ENCODE measurements at regions not wholly inside any gene's neighbourhood (a gene's known extent, or its start where the extent isn't known, plus 50 kb on each side); places are given as distances from the start of the nearest gene placed in this dataset.

DNA sequence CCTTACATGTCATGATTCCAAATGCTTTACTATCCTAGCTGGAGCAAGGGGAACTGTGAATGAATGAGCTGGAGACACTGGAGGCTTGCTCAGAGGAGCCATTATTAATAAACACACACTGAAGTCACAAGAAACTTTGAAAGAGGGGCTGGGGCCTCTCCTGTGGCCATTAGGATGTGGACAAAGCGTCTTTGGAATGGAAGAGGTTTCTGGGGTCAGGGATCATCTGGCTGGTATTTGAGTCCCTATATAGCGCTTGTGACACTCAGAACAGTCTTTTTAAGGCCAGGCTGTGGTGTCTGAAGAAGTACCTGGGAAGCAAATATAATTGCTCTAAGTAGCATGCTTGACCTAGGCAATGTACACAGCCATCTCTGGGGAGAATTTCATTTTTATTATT, 193.0 kb downstream of the JCAD start:
- TF ChIP-seq EP300 (IDR thresholded peaks at IDR 0.05), result no peak
- TF ChIP-seq, protein P1, sequence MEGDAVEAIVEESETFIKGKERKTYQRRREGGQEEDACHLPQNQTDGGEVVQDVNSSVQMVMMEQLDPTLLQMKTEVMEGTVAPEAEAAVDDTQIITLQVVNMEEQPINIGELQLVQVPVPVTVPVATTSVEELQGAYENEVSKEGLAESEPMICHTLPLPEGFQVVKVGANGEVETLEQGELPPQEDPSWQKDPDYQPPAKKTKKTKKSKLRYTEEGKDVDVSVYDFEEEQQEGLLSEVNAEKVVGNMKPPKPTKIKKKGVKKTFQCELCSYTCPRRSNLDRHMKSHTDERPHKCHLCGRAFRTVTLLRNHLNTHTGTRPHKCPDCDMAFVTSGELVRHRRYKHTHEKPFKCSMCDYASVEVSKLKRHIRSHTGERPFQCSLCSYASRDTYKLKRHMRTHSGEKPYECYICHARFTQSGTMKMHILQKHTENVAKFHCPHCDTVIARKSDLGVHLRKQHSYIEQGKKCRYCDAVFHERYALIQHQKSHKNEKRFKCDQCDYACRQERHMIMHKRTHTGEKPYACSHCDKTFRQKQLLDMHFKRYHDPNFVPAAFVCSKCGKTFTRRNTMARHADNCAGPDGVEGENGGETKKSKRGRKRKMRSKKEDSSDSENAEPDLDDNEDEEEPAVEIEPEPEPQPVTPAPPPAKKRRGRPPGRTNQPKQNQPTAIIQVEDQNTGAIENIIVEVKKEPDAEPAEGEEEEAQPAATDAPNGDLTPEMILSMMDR (IDR thresholded peaks at IDR 0.05), result no peak
